ENCODE measurements at regions not wholly inside any gene's neighbourhood (a gene's known extent, or its start where the extent isn't known, plus 50 kb on each side); places are given as distances from the start of the nearest gene placed in this dataset.

DNA sequence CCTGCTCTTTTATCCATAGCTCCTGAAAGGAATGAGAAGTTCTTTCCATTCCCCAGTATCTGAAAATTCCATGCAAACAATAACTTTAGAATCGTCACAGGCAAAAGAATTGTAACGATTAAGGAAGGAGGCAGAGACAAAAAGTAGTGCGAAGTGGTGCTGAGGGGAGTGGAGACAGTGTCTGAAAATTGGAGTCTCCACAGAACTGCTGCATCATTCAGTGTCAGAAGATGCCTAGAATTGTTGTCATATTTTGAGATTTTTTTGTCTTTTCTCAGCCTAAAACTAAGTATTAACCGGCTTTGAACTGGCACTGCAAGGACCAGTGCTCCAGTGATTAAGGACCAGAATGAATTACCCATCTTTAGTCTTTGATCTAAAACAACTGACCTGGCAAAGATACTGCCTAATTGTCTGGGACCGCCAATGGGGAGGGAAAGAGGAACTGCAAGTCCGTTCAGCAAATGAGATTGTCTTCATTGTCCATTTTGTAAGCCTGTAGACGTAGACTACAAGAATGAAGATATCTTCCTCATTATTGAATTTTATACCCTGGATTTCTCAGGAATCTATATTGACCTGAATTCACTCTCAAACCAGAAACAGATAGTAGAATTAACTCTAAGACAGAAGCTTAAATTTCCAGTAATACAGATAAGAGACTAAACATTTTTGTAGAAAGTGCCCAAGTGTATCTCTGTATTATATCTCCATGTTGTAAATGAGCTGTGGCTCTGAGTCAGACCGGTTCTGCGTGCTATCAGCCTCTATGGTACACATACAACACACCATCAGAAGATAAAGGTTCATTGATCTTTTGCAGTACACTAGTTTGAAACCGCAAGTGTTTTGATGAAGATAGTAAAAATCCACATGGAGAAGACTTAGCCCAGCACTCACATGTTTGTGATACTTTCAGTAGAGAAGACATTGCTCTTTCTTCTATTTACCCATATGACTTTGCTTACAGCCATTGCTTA lies 293.2 kb downstream of the EFNB2 start:
- TF ChIP-seq, protein P1, sequence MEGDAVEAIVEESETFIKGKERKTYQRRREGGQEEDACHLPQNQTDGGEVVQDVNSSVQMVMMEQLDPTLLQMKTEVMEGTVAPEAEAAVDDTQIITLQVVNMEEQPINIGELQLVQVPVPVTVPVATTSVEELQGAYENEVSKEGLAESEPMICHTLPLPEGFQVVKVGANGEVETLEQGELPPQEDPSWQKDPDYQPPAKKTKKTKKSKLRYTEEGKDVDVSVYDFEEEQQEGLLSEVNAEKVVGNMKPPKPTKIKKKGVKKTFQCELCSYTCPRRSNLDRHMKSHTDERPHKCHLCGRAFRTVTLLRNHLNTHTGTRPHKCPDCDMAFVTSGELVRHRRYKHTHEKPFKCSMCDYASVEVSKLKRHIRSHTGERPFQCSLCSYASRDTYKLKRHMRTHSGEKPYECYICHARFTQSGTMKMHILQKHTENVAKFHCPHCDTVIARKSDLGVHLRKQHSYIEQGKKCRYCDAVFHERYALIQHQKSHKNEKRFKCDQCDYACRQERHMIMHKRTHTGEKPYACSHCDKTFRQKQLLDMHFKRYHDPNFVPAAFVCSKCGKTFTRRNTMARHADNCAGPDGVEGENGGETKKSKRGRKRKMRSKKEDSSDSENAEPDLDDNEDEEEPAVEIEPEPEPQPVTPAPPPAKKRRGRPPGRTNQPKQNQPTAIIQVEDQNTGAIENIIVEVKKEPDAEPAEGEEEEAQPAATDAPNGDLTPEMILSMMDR (conservative IDR thresholded peaks at IDR 0.05 in 1 of 2, IDR thresholded peaks at IDR 0.05 in 1 of 2; ENCODE audit: extremely low read depth in 1 of 2, insufficient read depth in 1 of 2, low read depth in 1 of 2, low read length in 2 of 2), result no peak
- TF ChIP-seq EZH2 (IDR thresholded peaks at IDR 0.05; ENCODE audit: borderline replicate concordance, low read length), result no peak

All from mammary epithelial cell (primary cell).